GM12878 (cell line): ENCODE measurements at regions not wholly inside any gene's neighbourhood (a gene's known extent, or its start where the extent isn't known, plus 50 kb on each side); places are given as distances from the start of the nearest gene placed in this dataset.

Experiments used
- ATAC-seq: fragments of 200-7000 bp; cut with Tn5 transposase; 3 replicates; pipeline ENCODE4 v1.9.1; 2020; ENCODE audit warnings: mild to moderate bottlenecking, moderate library complexity
- BruUV-seq: library from RNA; stranded (reverse); fragments of 400-500 nt; replicated peaks from 2 replicates; lab custom pipeline; 2021; lab: Mats Ljungman, UMichigan
- CTCF ChIA-PET: fragments of 300-600 bp; sonication (Branson Sonifier 250); formaldehyde crosslinking; extraction: SDS; loops from one replicate; lab custom pipeline; 2021; ENCODE audit warnings: inconsistent platforms; lab: Yijun Ruan, JAX
- POLR2A ChIA-PET: fragments of 350-600 bp; formaldehyde crosslinking; extraction: SDS; loops from one replicate; lab custom pipeline; 2021; ENCODE audit warnings: inconsistent platforms; lab: Charles Lee
- RAD21 ChIA-PET: fragments of 300-600 bp; sonication (Branson Sonifier 250); formaldehyde crosslinking; loops from one replicate; lab custom pipeline; 2023; ENCODE audit warnings: antibody characterized with exemption; ENCODE audit not compliant: unreplicated experiment; lab: Charles Lee
- SMC1A ChIA-PET: fragments of 300-600 bp; sonication (Branson Sonifier 250); formaldehyde crosslinking; loops from one replicate; lab custom pipeline; 2023; ENCODE audit not compliant: unreplicated experiment, uncharacterized antibody; lab: Charles Lee
- DNase-seq: peaks from one replicate; pipeline ENCODE4 v3.0.0-alpha.2; 2011; ENCODE audit warnings: low read depth, low spot score
- FAIRE-seq: peaks from 3 replicates; lab custom pipeline; 2011; peaks lifted over from hg19 to GRCh38; lab: Jason Lieb, UNC
- H2AFZ ChIP-seq: 2 replicates; pipeline ENCODE4 v1.6.0; 2011; ENCODE audit warnings: low read depth, low read length, control low read depth; ENCODE audit not compliant: control insufficient read depth
- H3K27ac ChIP-seq: 2 replicates; pipeline ENCODE4 v1.5.1; 2011; ENCODE audit warnings: control low read depth; ENCODE audit not compliant: control insufficient read depth, insufficient read depth
- H3K27me3 ChIP-seq, 2 experiments: replicated peaks in 1 of 2; 2 replicates each; pipeline versions ENCODE4 v1.6.0 to v1.6.1; 2011; ENCODE audit warnings: low read length in 1 of 2; ENCODE audit not compliant: control insufficient read depth in 2 of 2, insufficient read depth in 2 of 2
- H3K36me3 ChIP-seq, 2 experiments: 2 replicates each; pipeline ENCODE4 v1.5.1; 2011; ENCODE audit warnings: low read length in 1 of 2; ENCODE audit not compliant: control insufficient read depth in 2 of 2, insufficient read depth in 2 of 2
- H3K4me1 ChIP-seq: 2 replicates; pipeline ENCODE4 v1.6.1; 2011; ENCODE audit warnings: mild to moderate bottlenecking, low read length, moderate library complexity, mixed read lengths; ENCODE audit not compliant: control insufficient read depth, insufficient read depth
- H3K4me2 ChIP-seq: 2 replicates; pipeline ENCODE4 v1.6.0; 2011; ENCODE audit warnings: control low read depth; ENCODE audit not compliant: control insufficient read depth, insufficient read depth
- H3K4me3 ChIP-seq: fragments of 200-600 bp; sonication (generic); 2 replicates; pipeline ENCODE4 v1.5.1; 2016
- H3K79me2 ChIP-seq: 2 replicates; pipeline ENCODE4 v1.6.0; 2011; ENCODE audit warnings: low read length; ENCODE audit not compliant: control insufficient read depth, insufficient read depth
- H3K9ac ChIP-seq: 2 replicates; pipeline ENCODE4 v1.8.0; 2011; ENCODE audit warnings: low read length, control low read depth, mixed read lengths; ENCODE audit not compliant: control insufficient read depth, insufficient read depth
- H3K9me3 ChIP-seq: replicated peaks from 3 replicates; pipeline ENCODE4 v1.5.1; 2011; ENCODE audit warnings: mild to moderate bottlenecking, low read length; ENCODE audit not compliant: control insufficient read depth, insufficient read depth
- H4K20me1 ChIP-seq: 2 replicates; pipeline ENCODE4 v1.6.0; 2011; ENCODE audit not compliant: control insufficient read depth, insufficient read depth
- BMI1 ChIP-seq: fragments of 450-650 bp; IDR thresholded peaks from 2 replicates; pipeline ENCODE4 v1.6.1; 2016; ENCODE audit warnings: mild to moderate bottlenecking, moderate library complexity, borderline replicate concordance
- BRCA1 ChIP-seq: IDR thresholded peaks from 2 replicates; pipeline ENCODE4 v1.6.1; 2011; ENCODE audit warnings: low read depth, low read length, improper control_type of control experiment
- CHD4 ChIP-seq: fragments of 200-600 bp; sonication (generic); IDR thresholded peaks from 2 replicates; pipeline ENCODE4 v1.6.1; 2016; ENCODE audit warnings: mild to moderate bottlenecking
- DPF2 ChIP-seq: fragments of 450-650 bp; IDR thresholded peaks from 2 replicates; pipeline ENCODE4 v1.6.1; 2017; ENCODE audit warnings: mild to moderate bottlenecking
- GABPA ChIP-seq: IDR thresholded peaks from 2 replicates; pipeline ENCODE4 v1.6.1; 2014; ENCODE audit warnings: antibody characterized with exemption, low read depth, mild to moderate bottlenecking, inconsistent platforms
- JUNB ChIP-seq: IDR thresholded peaks from 2 replicates; pipeline ENCODE4 v1.6.1; 2016; ENCODE audit warnings: antibody characterized with exemption, mild to moderate bottlenecking
- MTA2 ChIP-seq: fragments of 450-650 bp; IDR thresholded peaks from 2 replicates; pipeline ENCODE4 v1.6.1; 2016; ENCODE audit warnings: low read depth, mild to moderate bottlenecking, moderate library complexity
- NFYA ChIP-seq: IDR thresholded peaks from 2 replicates; pipeline ENCODE4 v1.6.1; 2011; ENCODE audit warnings: low read depth, mild to moderate bottlenecking, low read length, improper control_type of control experiment, borderline replicate concordance
- PML ChIP-seq: IDR thresholded peaks from 2 replicates; pipeline ENCODE4 v1.6.1; 2012; ENCODE audit warnings: low read length, inconsistent platforms
- POLR2AphosphoS2 ChIP-seq: IDR thresholded peaks from 2 replicates; pipeline ENCODE4 v1.6.1; 2011; ENCODE audit warnings: low read depth, mild to moderate bottlenecking, low read length, improper control_type of control experiment, moderate library complexity
- ZNF24 ChIP-seq: fragments of 450-650 bp; IDR thresholded peaks from 2 replicates; pipeline ENCODE4 v1.6.1; 2017; ENCODE audit warnings: antibody characterized with exemption, mild to moderate bottlenecking
- WGBS: methylation state at CpG from one replicate; pipeline ENCODE4 v1.1.6; 2016; ENCODE audit warnings: low lambda C conversion rate; ENCODE audit not compliant: insufficient replicate concordance, insufficient coverage; ENCODE audit errors: missing lambda C conversion rate; 5-methylcytosine and 5-hydroxymethylcytosine counted together
- in situ Hi-C: fragments of 300-500 bp; cut with MboI; formaldehyde crosslinking; loops from 9 replicates; pipeline ENCODE4 v1.14.3; 2018; ENCODE audit warnings: mixed read lengths
- intact Hi-C: fragments of 100-400 bp; cut with micrococcal nuclease; formaldehyde crosslinking; loops from one replicate; pipeline ENCODE4 v1.14.2; 2022; ENCODE audit not compliant: unreplicated experiment
- TF ChIP-seq, protein P1 (sequence below): fragments of 450-650 bp; IDR thresholded peaks from 2 replicates; pipeline ENCODE4 v1.6.1; 2017; ENCODE audit warnings: antibody characterized with exemption, mild to moderate bottlenecking, moderate library complexity
- TF ChIP-seq, protein P2 (sequence below): fragments of 450-650 bp; IDR thresholded peaks from 2 replicates; pipeline ENCODE4 v1.6.1; 2018; ENCODE audit warnings: borderline replicate concordance, mild to moderate bottlenecking; ENCODE audit not compliant: partially characterized antibody
- TF ChIP-seq, protein P3 (sequence below): fragments of 150-350 bp; IDR thresholded peaks from 2 replicates; pipeline ENCODE4 v1.6.1; 2014; ENCODE audit warnings: mild to moderate bottlenecking, low read depth, low read length

DNA sequence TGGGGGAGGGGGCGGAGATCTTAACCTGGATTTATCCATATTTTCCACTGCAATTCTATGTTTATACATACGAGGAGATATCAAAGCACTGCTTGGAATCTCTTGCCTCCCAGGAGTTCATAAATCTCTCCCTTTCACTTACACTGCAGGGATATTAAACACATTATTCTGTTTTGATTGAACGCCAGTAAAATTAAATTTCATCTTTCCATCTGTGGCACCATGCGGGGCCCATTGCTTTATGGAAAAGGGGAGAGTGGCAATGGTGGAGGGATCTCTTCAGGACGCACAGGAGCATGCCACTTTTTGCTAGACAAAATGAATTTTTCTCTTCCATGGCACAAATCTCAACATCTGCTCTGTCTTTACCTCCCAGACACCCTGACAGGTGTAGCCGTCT lies 648.0 kb upstream of the PLXNA2 start:
- WGBS, result 24% methylated on average over 6 of the region's 6 CpGs
- no peak overlapping the region for H3K27ac ChIP-seq
- ChIA-PET POLR2A (no interaction called here), RAD21 (no interaction called here), CTCF (no interaction called here), SMC1A (no interaction called here)
- H3K4me1 ChIP-seq, result no peaks in the 10 kb centered on the region
- in situ Hi-C loops (no loop called here), intact Hi-C loops (no loop called here)
- H3K4me3 ChIP-seq, result no peak overlapping the region
- H3K27me3 ChIP-seq, result no peaks in the 10 kb centered on the region
- no TSS peak for BruUV-seq
- H3K79me2 ChIP-seq, result no peaks in the 10 kb centered on the region
- H2AFZ ChIP-seq, result no peak overlapping the region
- FAIRE-seq (no peak), DNase-seq (no peak), ATAC-seq (no peak)
- TF ChIP-seq, protein P1, sequence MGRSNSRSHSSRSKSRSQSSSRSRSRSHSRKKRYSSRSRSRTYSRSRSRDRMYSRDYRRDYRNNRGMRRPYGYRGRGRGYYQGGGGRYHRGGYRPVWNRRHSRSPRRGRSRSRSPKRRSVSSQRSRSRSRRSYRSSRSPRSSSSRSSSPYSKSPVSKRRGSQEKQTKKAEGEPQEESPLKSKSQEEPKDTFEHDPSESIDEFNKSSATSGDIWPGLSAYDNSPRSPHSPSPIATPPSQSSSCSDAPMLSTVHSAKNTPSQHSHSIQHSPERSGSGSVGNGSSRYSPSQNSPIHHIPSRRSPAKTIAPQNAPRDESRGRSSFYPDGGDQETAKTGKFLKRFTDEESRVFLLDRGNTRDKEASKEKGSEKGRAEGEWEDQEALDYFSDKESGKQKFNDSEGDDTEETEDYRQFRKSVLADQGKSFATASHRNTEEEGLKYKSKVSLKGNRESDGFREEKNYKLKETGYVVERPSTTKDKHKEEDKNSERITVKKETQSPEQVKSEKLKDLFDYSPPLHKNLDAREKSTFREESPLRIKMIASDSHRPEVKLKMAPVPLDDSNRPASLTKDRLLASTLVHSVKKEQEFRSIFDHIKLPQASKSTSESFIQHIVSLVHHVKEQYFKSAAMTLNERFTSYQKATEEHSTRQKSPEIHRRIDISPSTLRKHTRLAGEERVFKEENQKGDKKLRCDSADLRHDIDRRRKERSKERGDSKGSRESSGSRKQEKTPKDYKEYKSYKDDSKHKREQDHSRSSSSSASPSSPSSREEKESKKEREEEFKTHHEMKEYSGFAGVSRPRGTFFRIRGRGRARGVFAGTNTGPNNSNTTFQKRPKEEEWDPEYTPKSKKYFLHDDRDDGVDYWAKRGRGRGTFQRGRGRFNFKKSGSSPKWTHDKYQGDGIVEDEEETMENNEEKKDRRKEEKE, result no peak
- no peak for TF ChIP-seq NFYA
- H3K4me2 ChIP-seq, result no peak overlapping the region
- no peaks in the 10 kb centered on the region for H3K9me3 ChIP-seq
- H3K36me3 ChIP-seq, result no peaks in the 10 kb centered on the region
- no peaks in the 10 kb centered on the region for H4K20me1 ChIP-seq
- H3K9ac ChIP-seq, result no peak overlapping the region

DNA sequence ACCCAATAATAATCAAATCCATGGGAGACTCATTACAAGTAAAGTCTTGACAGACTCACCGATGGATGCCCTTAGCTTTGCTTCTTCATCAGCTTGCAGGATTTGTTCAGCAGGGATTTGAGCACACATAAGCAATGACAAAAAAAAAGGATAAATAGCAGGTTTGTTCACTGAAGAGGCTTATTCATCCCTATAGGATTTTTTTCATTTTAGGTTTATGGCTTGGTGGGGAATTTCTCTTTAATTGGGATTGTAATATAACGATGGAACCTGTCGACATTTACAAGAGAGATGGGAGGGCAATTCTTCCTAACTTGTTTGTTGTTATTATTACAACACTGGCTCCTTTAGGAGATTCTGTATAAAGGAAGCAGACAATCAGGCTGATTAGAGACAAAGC lies 649.1 kb upstream of the PLXNA2 start:
- FAIRE-seq (no peak), DNase-seq (no peak), ATAC-seq (no peak)
- intact Hi-C loops, result no loop called here
- in situ Hi-C loops, result no loop called here
- H3K27me3 ChIP-seq, result no peaks in the 10 kb centered on the region
- no peak overlapping the region for H3K4me2 ChIP-seq
- CTCF ChIA-PET, result no interaction called here
- H3K4me1 ChIP-seq, result no peaks in the 10 kb centered on the region
- no peaks in the 10 kb centered on the region for H3K79me2 ChIP-seq
- SMC1A ChIA-PET, result no interaction called here
- H3K27ac ChIP-seq, result no peak overlapping the region
- H3K4me3 ChIP-seq, result no peak overlapping the region
- H4K20me1 ChIP-seq, result no peaks in the 10 kb centered on the region
- no peak overlapping the region for H2AFZ ChIP-seq
- RAD21 ChIA-PET, result no interaction called here
- no TSS peak for BruUV-seq
- no peak overlapping the region for H3K9ac ChIP-seq
- H3K9me3 ChIP-seq, result no peaks in the 10 kb centered on the region
- WGBS, result 81% methylated on average over 3 of the region's 3 CpGs
- POLR2A ChIA-PET, result no interaction called here
- no peaks in the 10 kb centered on the region for H3K36me3 ChIP-seq
- no peak for TF ChIP-seq PML
- no peak for TF ChIP-seq BMI1
- no peak for TF ChIP-seq JUNB
- TF ChIP-seq DPF2, result no peak
- TF ChIP-seq, protein P2, sequence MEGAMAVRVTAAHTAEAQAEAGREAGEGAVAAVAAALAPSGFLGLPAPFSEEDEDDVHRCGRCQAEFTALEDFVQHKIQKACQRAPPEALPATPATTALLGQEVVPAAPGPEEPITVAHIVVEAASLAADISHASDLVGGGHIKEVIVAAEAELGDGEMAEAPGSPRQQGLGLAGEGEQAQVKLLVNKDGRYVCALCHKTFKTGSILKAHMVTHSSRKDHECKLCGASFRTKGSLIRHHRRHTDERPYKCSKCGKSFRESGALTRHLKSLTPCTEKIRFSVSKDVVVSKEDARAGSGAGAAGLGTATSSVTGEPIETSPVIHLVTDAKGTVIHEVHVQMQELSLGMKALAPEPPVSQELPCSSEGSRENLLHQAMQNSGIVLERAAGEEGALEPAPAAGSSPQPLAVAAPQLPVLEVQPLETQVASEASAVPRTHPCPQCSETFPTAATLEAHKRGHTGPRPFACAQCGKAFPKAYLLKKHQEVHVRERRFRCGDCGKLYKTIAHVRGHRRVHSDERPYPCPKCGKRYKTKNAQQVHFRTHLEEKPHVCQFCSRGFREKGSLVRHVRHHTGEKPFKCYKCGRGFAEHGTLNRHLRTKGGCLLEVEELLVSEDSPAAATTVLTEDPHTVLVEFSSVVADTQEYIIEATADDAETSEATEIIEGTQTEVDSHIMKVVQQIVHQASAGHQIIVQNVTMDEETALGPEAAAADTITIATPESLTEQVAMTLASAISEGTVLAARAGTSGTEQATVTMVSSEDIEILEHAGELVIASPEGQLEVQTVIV, result no peak
- no peak for TF ChIP-seq MTA2
- TF ChIP-seq BRCA1, result no peak
- TF ChIP-seq, protein P3, sequence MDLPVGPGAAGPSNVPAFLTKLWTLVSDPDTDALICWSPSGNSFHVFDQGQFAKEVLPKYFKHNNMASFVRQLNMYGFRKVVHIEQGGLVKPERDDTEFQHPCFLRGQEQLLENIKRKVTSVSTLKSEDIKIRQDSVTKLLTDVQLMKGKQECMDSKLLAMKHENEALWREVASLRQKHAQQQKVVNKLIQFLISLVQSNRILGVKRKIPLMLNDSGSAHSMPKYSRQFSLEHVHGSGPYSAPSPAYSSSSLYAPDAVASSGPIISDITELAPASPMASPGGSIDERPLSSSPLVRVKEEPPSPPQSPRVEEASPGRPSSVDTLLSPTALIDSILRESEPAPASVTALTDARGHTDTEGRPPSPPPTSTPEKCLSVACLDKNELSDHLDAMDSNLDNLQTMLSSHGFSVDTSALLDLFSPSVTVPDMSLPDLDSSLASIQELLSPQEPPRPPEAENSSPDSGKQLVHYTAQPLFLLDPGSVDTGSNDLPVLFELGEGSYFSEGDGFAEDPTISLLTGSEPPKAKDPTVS, result no peak
- TF ChIP-seq POLR2AphosphoS2, result no peak
- no peak for TF ChIP-seq GABPA
- no peak for TF ChIP-seq CHD4
- no peak for TF ChIP-seq ZNF24
